ENCODE measurements at regions not wholly inside any gene's neighbourhood (a gene's known extent, or its start where the extent isn't known, plus 50 kb on each side); places are given as distances from the start of the nearest gene placed in this dataset.

DNA sequence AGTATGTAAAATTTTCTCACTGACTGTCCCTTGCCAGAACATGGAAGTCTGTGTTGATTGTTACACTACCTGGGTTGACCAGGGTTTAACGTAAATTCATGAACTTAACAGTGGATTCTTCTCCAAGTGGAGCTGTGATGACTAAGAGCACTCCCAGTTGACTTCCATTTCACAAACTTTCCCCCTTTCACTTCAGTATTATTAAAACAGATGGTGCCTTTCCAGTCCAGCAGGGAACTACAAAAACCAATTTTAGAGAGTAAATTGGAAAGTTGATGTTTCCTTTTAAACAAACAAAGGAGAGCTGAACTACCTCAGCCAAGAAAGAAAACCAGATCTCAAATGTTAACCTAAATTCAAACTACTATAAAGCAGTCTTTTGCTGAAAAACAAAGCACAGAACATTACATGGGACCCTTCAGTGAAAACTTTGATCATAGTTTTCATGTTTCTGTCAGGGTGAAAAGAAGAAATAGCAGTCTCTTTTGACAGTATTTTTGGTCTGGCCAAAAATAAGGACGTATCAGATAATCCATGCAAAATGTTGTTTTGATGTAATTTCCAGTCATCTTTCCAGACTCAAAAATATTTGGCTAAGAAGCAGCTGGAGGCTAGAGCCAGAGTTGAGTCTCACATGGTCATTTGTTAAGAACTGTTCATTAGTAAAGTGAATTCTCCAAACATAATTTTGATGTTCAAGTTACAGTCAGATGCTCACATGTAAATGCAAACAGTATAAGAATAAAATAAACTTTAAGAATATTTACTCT lies 479.9 kb upstream of the AKR1E2 start:
- FAIRE-seq: no peak
- no peak overlapping the region for H3K4me3 ChIP-seq (ENCODE audit: control insufficient read depth in 2 of 3, extremely low read depth in 1 of 3, insufficient read depth in 2 of 3, low read depth in 1 of 3, low read length in 3 of 3)
- H3K9ac ChIP-seq (ENCODE audit: control insufficient read depth, extremely low read depth, insufficient read depth, low read length): no peak overlapping the region
- H3K4me2 ChIP-seq (ENCODE audit: control insufficient read depth, extremely low read depth, insufficient read depth, low read depth, low read length): no peak overlapping the region
- H4K20me1 ChIP-seq (ENCODE audit: control insufficient read depth, extremely low read depth, insufficient read depth, low read length): no peaks in the 10 kb centered on the region
- dilution Hi-C loops (cut with MboI; ENCODE audit: extremely low pct_ligation_motif_present, low sequenced_read_pairs): no loop called here
- H3K79me2 ChIP-seq (ENCODE audit: control insufficient read depth, insufficient read depth, low read length): no peaks in the 10 kb centered on the region
- H3K36me3 ChIP-seq (ENCODE audit: control insufficient read depth in 2 of 2, extremely low read depth in 1 of 2, insufficient read depth in 2 of 2, low read length in 2 of 2): no peaks in the 10 kb centered on the region
- no peak overlapping the region for H2AFZ ChIP-seq (ENCODE audit: control insufficient read depth, low read length)
- H3K9me3 ChIP-seq (ENCODE audit: control insufficient read depth, low read depth, low read length): no peaks in the 10 kb centered on the region
- no peaks in the 10 kb centered on the region for H3K9me1 ChIP-seq (ENCODE audit: control insufficient read depth, extremely low read depth, insufficient read depth, low read length)
- H3K4me1 ChIP-seq (ENCODE audit: control insufficient read depth, extremely low read depth, insufficient read depth, low read length): peaks cover 21% of the 10 kb centered on the region
- H3K27me3 ChIP-seq (ENCODE audit: control insufficient read depth, extremely low read depth, insufficient read depth, low read length): no peaks in the 10 kb centered on the region
- DNase-seq (ENCODE audit: low read depth, low spot score): no peak
- H3K27ac ChIP-seq (ENCODE audit: control insufficient read depth, insufficient read depth, low read length): peak overlapping the region; percentile 97
- TF ChIP-seq CTCF (optimal IDR thresholded peaks at IDR 0.05 in 1 of 3, IDR thresholded peaks at IDR 0.05 in 1 of 3, conservative IDR thresholded peaks at IDR 0.05 in 1 of 3; ENCODE audit: extremely low read depth in 1 of 3, insufficient read depth in 2 of 3, low read length in 3 of 3): no peak
- no peak for TF ChIP-seq EZH2 (IDR thresholded peaks at IDR 0.05; ENCODE audit: low read length)

- H4K20me1 ChIP-seq (ENCODE audit: control insufficient read depth, extremely low read depth, insufficient read depth, low read length): no peaks in the 10 kb centered on the region
- H3K4me3 ChIP-seq (ENCODE audit: control insufficient read depth in 2 of 3, extremely low read depth in 1 of 3, insufficient read depth in 2 of 3, low read depth in 1 of 3, low read length in 3 of 3): peak overlapping the region in 2 of 3 experiments; percentile 5 to 28
- peak overlapping the region; percentile 97 for H3K27ac ChIP-seq (ENCODE audit: control insufficient read depth, insufficient read depth, low read length)
- no peaks in the 10 kb centered on the region for H3K27me3 ChIP-seq (ENCODE audit: control insufficient read depth, extremely low read depth, insufficient read depth, low read length)
- peak overlapping the region; percentile 66 for H3K9ac ChIP-seq (ENCODE audit: control insufficient read depth, extremely low read depth, insufficient read depth, low read length)
- peak overlapping the region; percentile 80 for H3K4me2 ChIP-seq (ENCODE audit: control insufficient read depth, extremely low read depth, insufficient read depth, low read depth, low read length)
- peaks cover 21% of the 10 kb centered on the region for H3K4me1 ChIP-seq (ENCODE audit: control insufficient read depth, extremely low read depth, insufficient read depth, low read length)
- FAIRE-seq: peak; percentile 94
- H3K79me2 ChIP-seq (ENCODE audit: control insufficient read depth, insufficient read depth, low read length): no peaks in the 10 kb centered on the region
- H3K9me3 ChIP-seq (ENCODE audit: control insufficient read depth, low read depth, low read length): no peaks in the 10 kb centered on the region
- H3K9me1 ChIP-seq (ENCODE audit: control insufficient read depth, extremely low read depth, insufficient read depth, low read length): no peaks in the 10 kb centered on the region
- dilution Hi-C loops (cut with MboI; ENCODE audit: extremely low pct_ligation_motif_present, low sequenced_read_pairs): no loop called here
- no peak for TF ChIP-seq EZH2 (IDR thresholded peaks at IDR 0.05; ENCODE audit: low read length)
- peak in 2 of 3 experiments; percentile 18 to 37 for TF ChIP-seq CTCF (optimal IDR thresholded peaks at IDR 0.05 in 1 of 3, IDR thresholded peaks at IDR 0.05 in 1 of 3, conservative IDR thresholded peaks at IDR 0.05 in 1 of 3; ENCODE audit: extremely low read depth in 1 of 3, insufficient read depth in 2 of 3, low read length in 3 of 3)
- H2AFZ ChIP-seq (ENCODE audit: control insufficient read depth, low read length): peak overlapping the region; percentile 83
- peak; percentile 96 for DNase-seq (ENCODE audit: low read depth, low spot score)
- no peaks in the 10 kb centered on the region for H3K36me3 ChIP-seq (ENCODE audit: control insufficient read depth in 2 of 2, extremely low read depth in 1 of 2, insufficient read depth in 2 of 2, low read length in 2 of 2)
These were observed 481.5 kb upstream of the AKR1E2 start for GRCh38 chr10:4344492-4344994.

Measured in keratinocyte (primary cell).